ENCODE measurements at regions not wholly inside any gene's neighbourhood (a gene's known extent, or its start where the extent isn't known, plus 50 kb on each side); places are given as distances from the start of the nearest gene placed in this dataset.
"Not testable (repeated sequence)": the region's sequence is repeated elsewhere in the genome, so short reads cannot be mapped to it uniquely, and the experiment has no call there.

- Mint-ChIP-seq H3K9me3 (no peaks in the 10 kb centered on the region), H3K4me3 (no peak overlapping the region), H3K27ac (no peak overlapping the region), H3K36me3 (no peaks in the 10 kb centered on the region), H3K4me1 (no peaks in the 10 kb centered on the region), H3K27me3 (no peaks in the 10 kb centered on the region)
- DNase-seq, result no peak
Observed at GRCh38 chr10:56298941-56299340, 62.1 kb downstream of the ZWINT start.

GRCh38 chr10:56296618-56297017 lies 64.4 kb downstream of the ZWINT start:
- Mint-ChIP-seq H3K27me3 (no peaks in the 10 kb centered on the region), H3K4me3 (no peak overlapping the region), H3K4me1 (no peaks in the 10 kb centered on the region), H3K9me3 (no peaks in the 10 kb centered on the region), H3K36me3 (no peaks in the 10 kb centered on the region), H3K27ac (no peak overlapping the region)
- DNase-seq, result no peak

GRCh38 chr10:56288403-56288802 lies 72.7 kb downstream of the ZWINT start:
- no peak overlapping the region for H3K4me3 Mint-ChIP-seq
- DNase-seq, result no peak
- H3K4me1 Mint-ChIP-seq, result no peaks in the 10 kb centered on the region
- no peaks in the 10 kb centered on the region for H3K27me3 Mint-ChIP-seq
- no peak overlapping the region for H3K27ac Mint-ChIP-seq
- H3K36me3 Mint-ChIP-seq, result no peaks in the 10 kb centered on the region
- H3K9me3 Mint-ChIP-seq, result peaks cover 6% of the 10 kb centered on the region

- H3K27ac Mint-ChIP-seq, result no peak overlapping the region
- H3K4me3 Mint-ChIP-seq, result no peak overlapping the region
- no peak for DNase-seq
- peaks cover 2% of the 10 kb centered on the region for H3K9me3 Mint-ChIP-seq
- no peaks in the 10 kb centered on the region for H3K27me3 Mint-ChIP-seq
- H3K4me1 Mint-ChIP-seq, result no peaks in the 10 kb centered on the region
- H3K36me3 Mint-ChIP-seq, result no peaks in the 10 kb centered on the region
Observed at GRCh38 chr10:56286096-56286495, 75.0 kb downstream of the ZWINT start.

GRCh38 chr10:56279270-56279669 lies 81.8 kb downstream of the ZWINT start:
- H3K36me3 Mint-ChIP-seq, result no peaks in the 10 kb centered on the region
- no peaks in the 10 kb centered on the region for H3K4me1 Mint-ChIP-seq
- no peak for DNase-seq
- H3K4me3 Mint-ChIP-seq, result no peak overlapping the region
- H3K9me3 Mint-ChIP-seq, result no peaks in the 10 kb centered on the region
- no peaks in the 10 kb centered on the region for H3K27me3 Mint-ChIP-seq
- no peak overlapping the region for H3K27ac Mint-ChIP-seq

GRCh38 chr10:56269181-56269580 lies 91.9 kb downstream of the ZWINT start:
- Mint-ChIP-seq H3K4me1 (no peaks in the 10 kb centered on the region), H3K9me3 (no peaks in the 10 kb centered on the region), H3K36me3 (no peaks in the 10 kb centered on the region), H3K27me3 (no peaks in the 10 kb centered on the region), H3K27ac (no peak overlapping the region), H3K4me3 (no peak overlapping the region)
- DNase-seq, result no peak

- H3K9me3 Mint-ChIP-seq, result no peaks in the 10 kb centered on the region
- no peaks in the 10 kb centered on the region for H3K27me3 Mint-ChIP-seq
- H3K4me3 Mint-ChIP-seq, result no peak overlapping the region
- no peaks in the 10 kb centered on the region for H3K4me1 Mint-ChIP-seq
- no peak overlapping the region for H3K27ac Mint-ChIP-seq
- no peaks in the 10 kb centered on the region for H3K36me3 Mint-ChIP-seq
- DNase-seq, result no peak
Observed at GRCh38 chr10:56266120-56266519, 94.9 kb downstream of the ZWINT start.

- H3K27me3 Mint-ChIP-seq, result no peaks in the 10 kb centered on the region
- H3K4me3 Mint-ChIP-seq, result no peak overlapping the region
- no peaks in the 10 kb centered on the region for H3K36me3 Mint-ChIP-seq
- H3K9me3 Mint-ChIP-seq, result no peaks in the 10 kb centered on the region
- no peak overlapping the region for H3K27ac Mint-ChIP-seq
- no peak for DNase-seq
- no peaks in the 10 kb centered on the region for H3K4me1 Mint-ChIP-seq
Observed at GRCh38 chr10:56258991-56259390, 102.1 kb downstream of the ZWINT start.

GRCh38 chr10:56258378-56258777 lies 102.7 kb downstream of the ZWINT start:
- peaks cover under 1% of the 10 kb centered on the region for H3K9me3 Mint-ChIP-seq
- no peak for DNase-seq
- no peak overlapping the region for H3K4me3 Mint-ChIP-seq
- no peaks in the 10 kb centered on the region for H3K27me3 Mint-ChIP-seq
- H3K4me1 Mint-ChIP-seq, result no peaks in the 10 kb centered on the region
- H3K27ac Mint-ChIP-seq, result no peak overlapping the region
- H3K36me3 Mint-ChIP-seq, result no peaks in the 10 kb centered on the region

- Mint-ChIP-seq H3K9me3 (peaks cover 4% of the 10 kb centered on the region), H3K4me3 (no peak overlapping the region), H3K36me3 (no peaks in the 10 kb centered on the region), H3K27me3 (no peaks in the 10 kb centered on the region), H3K4me1 (no peaks in the 10 kb centered on the region), H3K27ac (no peak overlapping the region)
- no peak for DNase-seq
Observed at GRCh38 chr10:56255298-56255697, 105.8 kb downstream of the ZWINT start.

- DNase-seq, result no peak
- H3K27me3 Mint-ChIP-seq, result no peaks in the 10 kb centered on the region
- H3K4me1 Mint-ChIP-seq, result no peaks in the 10 kb centered on the region
- H3K9me3 Mint-ChIP-seq, result no peaks in the 10 kb centered on the region
- no peaks in the 10 kb centered on the region for H3K36me3 Mint-ChIP-seq
- no peak overlapping the region for H3K4me3 Mint-ChIP-seq
- H3K27ac Mint-ChIP-seq, result no peak overlapping the region
Observed at GRCh38 chr10:56240471-56240870, 120.6 kb downstream of the ZWINT start.

- H3K9me3 Mint-ChIP-seq, result no peaks in the 10 kb centered on the region
- H3K36me3 Mint-ChIP-seq, result no peaks in the 10 kb centered on the region
- no peak overlapping the region for H3K4me3 Mint-ChIP-seq
- H3K4me1 Mint-ChIP-seq, result no peaks in the 10 kb centered on the region
- no peak overlapping the region for H3K27ac Mint-ChIP-seq
- no peak for DNase-seq
- H3K27me3 Mint-ChIP-seq, result no peaks in the 10 kb centered on the region
Observed at GRCh38 chr10:56231436-56231835, 129.6 kb downstream of the ZWINT start.

GRCh38 chr10:56222237-56222636 lies 138.8 kb downstream of the ZWINT start:
- H3K36me3 Mint-ChIP-seq, result no peaks in the 10 kb centered on the region
- DNase-seq, result no peak
- no peak overlapping the region for H3K4me3 Mint-ChIP-seq
- H3K9me3 Mint-ChIP-seq, result no peaks in the 10 kb centered on the region
- no peaks in the 10 kb centered on the region for H3K27me3 Mint-ChIP-seq
- no peaks in the 10 kb centered on the region for H3K4me1 Mint-ChIP-seq
- no peak overlapping the region for H3K27ac Mint-ChIP-seq

- Mint-ChIP-seq H3K9me3 (peaks cover 1% of the 10 kb centered on the region), H3K36me3 (no peaks in the 10 kb centered on the region), H3K27me3 (no peaks in the 10 kb centered on the region), H3K4me1 (no peaks in the 10 kb centered on the region), H3K4me3 (no peak overlapping the region), H3K27ac (no peak overlapping the region)
- DNase-seq, result no peak
Observed at GRCh38 chr10:56212951-56213350, 148.1 kb downstream of the ZWINT start.

- no peaks in the 10 kb centered on the region for H3K27me3 Mint-ChIP-seq
- H3K9me3 Mint-ChIP-seq, result peaks cover 2% of the 10 kb centered on the region
- no peak overlapping the region for H3K27ac Mint-ChIP-seq
- H3K4me3 Mint-ChIP-seq, result no peak overlapping the region
- no peaks in the 10 kb centered on the region for H3K36me3 Mint-ChIP-seq
- DNase-seq, result no peak
- H3K4me1 Mint-ChIP-seq, result no peaks in the 10 kb centered on the region
Observed at GRCh38 chr10:56181607-56182006, 179.5 kb downstream of the ZWINT start.

- H3K27ac Mint-ChIP-seq, result no peak overlapping the region
- no peaks in the 10 kb centered on the region for H3K9me3 Mint-ChIP-seq
- no peaks in the 10 kb centered on the region for H3K4me1 Mint-ChIP-seq
- DNase-seq, result no peak
- H3K4me3 Mint-ChIP-seq, result no peak overlapping the region
- no peaks in the 10 kb centered on the region for H3K36me3 Mint-ChIP-seq
- no peaks in the 10 kb centered on the region for H3K27me3 Mint-ChIP-seq
Observed at GRCh38 chr10:56178210-56178609, 182.8 kb downstream of the ZWINT start.

- H3K4me1 Mint-ChIP-seq, H3K27me3 Mint-ChIP-seq, H3K9me3 Mint-ChIP-seq, H3K27ac Mint-ChIP-seq, H3K4me3 Mint-ChIP-seq, DNase-seq, H3K36me3 Mint-ChIP-seq: not testable (repeated sequence)
Observed at GRCh38 chr10:56155091-56155513, 206.0 kb downstream of the ZWINT start.

Data from activated naive CD8-positive, alpha-beta T cell treated with anti-CD3 and anti-CD28 coated beads for 36 hours (primary cell).